Fibroblast of skin of abdomen (primary cell): ENCODE measurements at regions not wholly inside any gene's neighbourhood (a gene's known extent, or its start where the extent isn't known, plus 50 kb on each side); places are given as distances from the start of the nearest gene placed in this dataset.
A peak's percentile ranks its signal among the peaks of the same experiment; 100 is the strongest.
"Not testable (repeated sequence)": the region's sequence is repeated elsewhere in the genome, so short reads cannot be mapped to it uniquely, and the experiment has no call there.

Source experiments
- DNase-seq: peaks from one replicate; pipeline ENCODE4 v3.0.0-alpha.2; 2013

DNA sequence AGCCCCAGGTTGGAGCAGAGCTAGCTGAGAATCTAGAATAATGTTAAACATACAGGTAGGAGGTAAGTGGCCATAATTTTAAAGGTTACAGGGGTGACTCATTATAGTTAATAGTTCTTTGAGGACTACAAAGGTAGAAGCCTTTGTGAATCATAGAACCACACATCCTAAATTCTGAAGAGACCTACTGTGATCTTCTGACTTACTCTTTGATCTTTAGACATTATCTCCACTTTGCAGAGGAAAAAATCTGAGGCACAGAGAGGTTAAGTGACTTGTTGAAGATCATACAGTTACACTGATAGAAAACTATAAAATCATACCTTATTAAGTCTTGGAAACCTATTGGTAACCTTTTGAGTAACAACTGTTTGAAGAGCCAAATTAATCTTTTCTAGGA, 1051.3 kb upstream of the NRXN1 start:
- no peak for DNase-seq

DNA sequence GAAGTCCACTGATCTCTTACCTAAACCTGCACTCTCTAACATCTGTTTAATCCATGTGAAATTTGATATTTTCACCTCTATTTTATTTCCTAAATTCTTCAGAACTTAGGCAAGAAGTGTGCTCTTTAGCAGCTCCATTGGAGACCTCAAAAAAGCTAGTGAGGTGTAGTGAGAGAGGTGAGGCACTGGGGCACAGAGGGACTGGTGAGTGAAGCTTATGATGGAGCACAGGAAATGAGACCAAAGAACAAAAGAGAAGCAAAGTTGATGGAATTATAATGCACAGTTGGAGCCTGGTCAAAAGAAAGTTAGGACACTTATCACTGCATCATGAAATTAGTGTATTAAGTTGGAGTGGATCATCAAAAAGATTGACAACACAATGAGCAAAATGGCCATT, 1050.7 kb upstream of the NRXN1 start:
- DNase-seq = no peak

DNA sequence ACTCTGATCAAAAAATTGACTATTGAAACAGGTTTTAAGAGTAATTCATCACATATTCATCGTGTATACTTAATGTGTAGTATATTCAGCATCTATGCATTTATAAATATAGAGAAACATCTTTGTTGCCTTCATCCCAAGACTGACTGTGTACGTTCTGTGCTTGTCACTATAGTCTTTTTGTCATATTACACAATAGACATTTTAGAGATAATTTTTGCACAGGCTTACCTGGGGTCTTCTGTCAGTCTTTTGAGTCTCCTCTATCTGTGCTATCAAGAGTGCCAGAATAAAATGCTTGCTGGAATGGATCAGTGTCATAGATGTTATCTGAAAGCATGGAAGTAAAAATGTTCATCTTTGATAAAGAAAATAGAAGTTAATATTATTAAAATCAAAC, 1047.7 kb upstream of the NRXN1 start:
- DNase-seq = no peak

DNA sequence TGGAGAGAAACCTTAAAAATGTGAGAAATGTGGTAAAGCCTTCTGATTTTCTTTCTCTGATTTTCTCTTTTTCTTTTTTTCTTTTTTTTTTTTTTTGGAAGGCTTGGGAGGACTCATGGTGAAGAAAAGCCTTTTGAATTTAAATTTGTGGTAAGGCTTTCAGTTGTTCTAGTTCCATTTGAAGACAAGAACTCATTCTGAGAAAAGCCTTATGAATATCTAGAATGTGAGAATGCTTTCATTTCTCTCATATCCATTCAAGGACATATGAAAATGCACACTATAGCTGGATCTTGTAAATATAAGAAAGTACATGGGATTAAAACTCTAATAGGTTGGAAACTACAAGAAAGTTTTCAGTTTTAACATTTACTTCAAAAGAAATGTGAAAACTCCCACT, 1045.2 kb upstream of the NRXN1 start:
- no peak for DNase-seq

DNA sequence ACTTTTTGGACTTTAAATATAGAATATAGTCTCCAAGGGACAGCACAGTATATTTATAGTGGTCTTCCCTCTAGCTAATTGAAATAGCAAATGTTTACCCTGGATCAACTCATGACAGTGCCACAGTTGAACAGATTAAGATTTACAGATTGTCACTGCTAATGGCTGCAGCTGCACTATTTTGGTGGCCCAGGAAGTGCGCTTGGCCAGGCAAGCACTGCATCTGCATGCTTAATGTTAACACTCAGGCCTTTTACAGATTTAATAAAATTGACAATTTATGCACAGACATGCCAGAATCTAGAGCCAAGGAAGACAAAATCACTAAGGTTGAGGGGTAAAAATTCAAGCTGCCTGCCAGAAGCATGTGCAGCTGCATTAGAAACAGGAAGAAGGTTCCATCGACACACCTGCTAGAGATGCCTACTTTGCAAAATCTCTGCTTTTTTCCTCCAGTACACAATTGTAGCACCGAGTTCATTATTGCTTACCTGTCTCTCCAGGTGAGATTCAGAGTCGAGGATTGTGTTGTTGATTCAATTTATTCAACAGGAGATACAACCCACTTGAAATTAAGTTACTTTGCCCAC, 1042.3 kb upstream of the NRXN1 start:
- no peak for DNase-seq

DNA sequence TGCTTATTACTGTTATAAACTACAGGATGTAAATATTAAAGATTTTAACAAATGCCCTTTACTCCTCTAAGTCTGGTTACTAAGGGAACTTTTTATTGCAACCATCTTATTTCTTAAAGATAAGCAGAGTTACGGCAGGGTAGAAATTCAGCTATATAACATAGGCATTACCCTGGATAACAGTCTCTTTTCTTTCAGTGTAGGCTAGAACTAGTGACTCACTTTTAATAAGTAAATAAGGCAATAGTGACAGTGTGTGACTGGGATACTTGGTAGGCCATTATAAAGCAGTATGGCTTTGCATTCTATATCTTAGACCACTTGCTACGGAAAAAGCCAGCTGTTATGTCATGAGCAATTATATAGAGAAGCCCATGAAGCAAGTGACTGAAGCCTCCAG, 1041.0 kb upstream of the NRXN1 start:
- no peak for DNase-seq

DNA sequence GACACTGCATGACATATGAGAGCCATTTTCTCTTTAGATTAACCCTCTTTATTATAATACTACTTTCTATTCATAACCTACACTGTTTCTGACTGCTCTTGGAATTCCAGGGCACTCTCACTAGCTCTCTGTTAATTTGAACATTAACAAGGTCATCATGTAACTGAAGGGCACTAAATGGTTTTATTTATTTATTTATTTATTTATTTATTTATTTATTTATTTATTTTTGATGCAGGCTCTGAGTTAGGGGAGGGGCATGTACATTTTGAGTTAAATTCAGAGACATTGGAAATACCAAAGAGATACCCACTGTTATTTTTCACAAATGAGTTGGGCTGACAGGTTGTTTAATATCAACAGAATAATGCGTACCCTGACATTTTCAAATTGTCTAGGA, 1038.7 kb upstream of the NRXN1 start:
- no peak for DNase-seq

DNA sequence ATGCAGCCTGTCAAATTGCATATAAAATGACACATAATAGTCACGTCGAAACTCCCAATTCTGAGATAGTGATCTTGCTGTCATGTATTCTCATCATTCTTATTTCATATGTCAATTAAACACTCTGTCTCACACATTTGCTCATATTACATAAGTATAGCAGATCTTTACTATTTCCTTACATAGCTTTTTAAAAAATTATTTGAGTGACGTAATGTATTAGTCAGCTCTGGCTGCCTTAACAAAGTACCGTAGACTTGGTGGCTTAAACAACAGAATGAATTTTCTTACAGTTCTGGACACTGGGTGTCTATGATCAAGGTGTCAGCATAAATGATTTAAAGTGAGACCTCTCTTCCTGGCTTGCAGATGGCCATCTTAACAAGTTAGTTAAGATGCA, 1032.3 kb upstream of the NRXN1 start:
- no peak for DNase-seq

DNA sequence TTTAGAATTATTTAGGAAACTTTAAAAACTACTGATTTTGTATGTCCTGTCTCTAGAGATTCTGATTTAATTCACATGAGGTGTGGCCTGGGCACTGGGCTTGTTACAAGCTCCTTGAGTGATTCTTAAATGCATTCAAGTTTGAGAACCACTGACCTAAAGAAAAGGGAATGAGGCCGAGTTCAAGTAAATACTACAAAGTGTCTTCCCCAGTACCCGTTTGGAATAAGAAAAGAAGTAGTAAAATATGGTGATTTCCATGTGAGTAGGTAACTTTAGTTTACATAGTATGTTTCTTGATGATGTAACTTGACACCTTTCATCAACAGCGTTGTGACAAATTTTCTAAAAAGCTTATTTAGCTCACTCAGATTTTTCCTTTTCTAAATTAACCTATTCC, 1022.9 kb upstream of the NRXN1 start:
- DNase-seq = no peak

DNA sequence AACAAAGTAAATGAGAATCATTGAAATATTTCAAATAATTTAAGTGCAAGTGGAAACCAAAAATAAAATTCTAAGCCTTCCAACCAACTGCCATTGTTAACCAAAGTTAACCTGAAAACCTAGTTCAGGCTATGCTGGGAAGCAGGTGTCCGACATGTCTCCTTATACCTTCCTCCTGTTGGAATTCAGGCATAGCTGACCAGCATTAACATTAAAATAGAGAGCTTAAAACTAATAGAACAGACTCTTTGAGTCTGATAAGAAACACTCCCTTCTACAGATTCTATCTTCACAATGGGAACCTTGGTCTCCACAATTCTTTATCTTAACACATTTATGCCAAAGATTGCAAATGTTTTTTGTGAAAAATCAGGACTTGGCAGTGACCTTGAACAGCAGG, 1004.9 kb upstream of the NRXN1 start:
- no peak for DNase-seq

DNA sequence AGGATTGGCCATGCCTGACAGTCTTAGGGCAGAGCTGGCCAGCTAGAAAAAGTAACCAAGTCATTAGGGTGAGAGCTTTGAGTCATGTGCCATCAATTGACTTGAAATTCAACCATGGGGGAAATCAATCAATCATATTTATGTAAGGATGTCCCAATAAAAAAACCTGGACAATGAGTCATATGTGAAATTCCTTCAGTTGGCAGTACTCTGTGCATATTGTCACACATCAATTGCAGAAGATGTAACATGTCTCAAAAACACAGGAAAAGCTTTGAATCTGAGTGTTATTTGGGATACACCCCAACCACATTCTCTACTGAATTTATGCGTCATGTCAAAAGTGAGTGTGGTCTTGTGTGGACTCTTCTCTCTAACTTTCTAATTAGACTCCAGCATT, 1004.1 kb upstream of the NRXN1 start:
- peak; percentile 11 for DNase-seq

DNA sequence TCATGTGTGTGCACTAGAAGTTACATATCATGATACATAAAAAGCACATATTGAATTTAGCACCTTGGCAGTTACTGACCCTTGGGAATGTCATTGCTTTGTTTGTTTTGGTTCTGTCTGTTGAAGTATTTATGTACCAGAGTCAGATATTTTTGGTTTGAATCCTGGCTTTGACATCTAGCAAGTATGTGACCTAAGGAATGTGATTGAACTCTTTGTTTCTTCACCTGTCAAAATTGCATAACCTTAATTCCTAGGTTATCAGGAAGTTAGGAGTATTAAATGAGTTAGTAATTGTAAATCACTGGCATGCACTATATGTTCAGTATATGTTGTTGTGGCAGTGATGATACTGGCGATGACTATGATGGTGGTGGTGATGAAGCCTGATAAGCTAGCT, 1003.5 kb upstream of the NRXN1 start:
- DNase-seq = no peak

DNA sequence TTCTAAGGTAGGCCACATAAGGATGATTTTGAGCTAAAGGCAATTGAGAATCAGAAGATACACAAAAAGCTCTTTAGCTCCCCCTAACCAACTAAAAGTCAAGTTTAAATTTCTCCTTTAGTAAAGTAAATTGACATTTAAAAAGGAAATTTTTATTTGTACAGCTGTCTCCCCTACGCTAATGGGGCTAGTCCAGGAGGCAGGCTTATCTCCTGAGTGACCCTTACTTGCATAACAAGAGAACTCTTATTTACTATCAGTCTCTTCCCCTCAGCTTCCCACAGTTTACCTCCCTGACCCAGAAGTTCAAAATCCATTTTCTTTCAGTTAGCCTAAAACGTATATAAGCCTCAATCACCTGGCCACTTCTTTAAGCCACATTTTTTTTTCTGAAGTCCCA, 1002.8 kb upstream of the NRXN1 start:
- DNase-seq = no peak

DNA sequence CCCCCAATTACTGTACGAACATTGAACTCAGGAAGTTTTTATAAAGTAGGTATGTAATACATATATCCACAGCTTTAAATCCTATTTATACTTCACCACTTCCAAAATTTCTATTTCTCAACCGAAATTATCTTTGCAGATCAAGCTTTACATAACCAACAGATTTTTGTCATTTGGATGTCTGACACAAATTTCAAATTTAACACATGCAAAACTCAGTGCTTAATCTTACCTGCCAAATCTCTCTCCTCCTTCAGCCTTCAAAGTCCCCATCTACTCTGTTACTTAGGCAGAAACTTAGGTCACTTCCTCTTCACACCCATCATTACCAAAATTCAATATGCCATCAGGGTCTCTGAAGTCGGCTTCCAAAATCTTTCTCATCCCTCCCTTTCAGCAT, 990.1 kb upstream of the NRXN1 start:
- no peak for DNase-seq

DNA sequence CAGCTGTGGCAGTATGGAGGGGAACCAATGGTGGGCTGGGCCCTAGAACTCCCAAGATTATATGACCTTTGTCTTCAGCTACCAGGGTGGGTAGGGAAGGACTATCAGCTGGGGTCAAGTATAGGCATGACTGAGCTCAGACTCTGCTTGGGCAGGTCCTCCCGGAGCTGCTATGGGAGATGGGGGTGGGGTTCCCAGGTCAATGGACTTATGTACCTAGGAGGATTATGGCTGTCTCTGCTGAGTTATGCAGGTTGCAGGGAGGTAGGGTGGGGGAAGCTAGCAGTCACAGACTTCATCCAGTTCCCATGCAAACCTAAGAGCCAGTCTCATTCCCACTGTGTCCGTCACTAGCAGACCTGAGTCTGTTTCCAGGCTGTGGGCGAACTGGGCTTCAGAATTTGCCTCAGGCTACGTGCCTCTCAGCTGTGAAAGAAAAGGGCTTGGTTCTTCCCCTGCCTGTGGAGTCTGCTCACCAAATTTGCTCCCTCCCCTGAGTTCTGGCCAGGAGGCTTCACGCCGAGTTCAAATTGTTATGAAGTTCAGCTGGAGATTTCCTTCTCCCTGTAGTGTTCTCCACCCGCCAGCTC, 985.8 kb upstream of the NRXN1 start:
- no peak for DNase-seq

DNA sequence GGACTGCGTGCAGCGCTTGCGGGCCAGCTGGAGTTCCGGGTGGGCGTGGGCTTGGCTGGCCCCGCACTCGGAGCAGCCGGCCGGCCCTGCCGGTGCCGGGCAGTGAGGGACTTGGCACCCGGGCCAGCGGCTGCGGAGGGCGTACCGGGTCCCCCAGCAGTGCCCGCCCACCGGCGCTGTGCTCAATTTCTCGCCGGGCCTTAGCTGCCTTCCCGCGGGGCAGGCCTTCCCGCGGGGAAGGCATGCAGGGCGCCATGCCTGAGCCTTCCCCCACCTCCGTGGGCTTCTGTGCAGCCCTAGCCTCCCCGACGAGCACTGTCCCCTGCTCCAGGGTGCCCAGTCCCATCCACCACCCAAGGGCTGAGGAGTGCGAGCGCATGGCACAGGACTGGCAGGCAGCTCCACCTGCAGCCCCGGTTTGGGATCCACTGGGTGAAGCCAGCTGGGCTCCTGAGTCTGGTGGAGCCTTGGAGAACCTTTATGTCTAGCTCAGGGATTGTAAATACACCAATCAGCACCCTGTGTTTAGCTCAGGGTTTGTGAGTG, 975.0 kb upstream of the NRXN1 start:
- not testable (repeated sequence) for DNase-seq

DNA sequence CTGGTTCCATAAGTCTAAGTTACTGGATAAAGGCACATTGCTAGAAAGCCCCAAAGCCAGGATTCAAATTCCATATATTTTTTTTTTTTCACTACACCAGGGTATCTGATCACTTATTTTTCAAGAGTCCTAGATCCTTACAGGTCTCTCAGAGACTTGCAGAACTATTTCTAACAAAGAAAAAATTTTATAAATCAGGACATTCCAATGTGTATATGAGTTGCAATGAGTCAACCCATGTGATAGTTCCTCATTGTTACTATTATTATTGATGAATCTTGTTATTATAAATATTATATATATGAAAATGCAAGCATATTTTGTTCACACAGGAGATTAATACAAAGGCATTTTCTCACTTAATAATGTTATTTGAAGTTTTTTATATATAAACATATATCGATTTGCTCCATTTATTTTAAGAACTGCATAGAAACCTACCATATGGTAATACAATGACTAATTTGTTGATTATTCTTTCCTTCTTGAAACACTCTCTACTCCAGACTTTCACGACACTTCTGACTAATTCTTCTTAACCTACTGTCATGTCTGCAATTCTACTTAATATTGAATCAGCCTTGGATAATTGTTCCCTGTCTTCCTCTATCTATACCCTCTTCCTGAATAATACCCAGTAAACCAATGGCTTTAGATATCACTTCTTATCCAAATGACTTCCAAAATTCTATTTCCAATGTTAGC, 968.4 kb upstream of the NRXN1 start:
- peak; percentile 57 for DNase-seq

DNA sequence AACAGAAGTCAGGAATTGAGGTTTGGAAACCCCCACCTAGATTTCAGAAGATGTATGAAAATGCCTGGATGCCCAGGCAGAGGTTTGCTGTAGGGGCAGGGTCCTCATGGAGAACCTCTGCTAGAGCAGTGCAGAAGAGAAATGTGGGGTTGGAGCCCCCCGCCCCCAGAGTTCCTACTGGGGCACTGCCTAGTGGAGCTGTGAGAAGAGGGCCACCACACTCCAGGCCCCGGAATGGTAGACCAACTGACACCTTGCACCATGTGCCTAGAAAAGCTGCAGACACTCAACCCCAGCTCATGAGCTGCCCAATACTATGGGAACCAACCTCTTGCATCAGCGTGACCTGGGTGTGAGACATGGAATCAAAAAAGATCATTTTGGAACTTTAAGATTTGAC, 967.0 kb upstream of the NRXN1 start:
- DNase-seq = no peak

DNA sequence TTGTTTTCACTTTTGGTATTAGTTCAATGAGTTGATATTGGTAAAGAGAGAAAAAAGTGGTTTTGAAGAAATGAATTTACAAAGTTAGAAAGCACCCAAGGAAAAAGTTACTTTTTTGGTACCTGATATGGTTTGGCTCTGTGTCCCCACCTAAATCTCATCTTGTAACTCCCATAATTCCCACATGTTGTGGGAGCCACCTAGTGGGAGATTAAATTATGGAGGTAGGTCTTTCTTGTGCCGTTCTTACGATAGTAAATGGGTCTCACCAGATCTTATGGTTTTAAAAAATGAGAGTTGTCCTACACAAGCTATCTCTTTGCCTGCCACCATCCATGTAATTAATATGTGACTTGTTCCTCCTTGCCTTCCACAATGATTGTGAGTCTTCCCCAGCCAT, 965.6 kb upstream of the NRXN1 start:
- no peak for DNase-seq

DNA sequence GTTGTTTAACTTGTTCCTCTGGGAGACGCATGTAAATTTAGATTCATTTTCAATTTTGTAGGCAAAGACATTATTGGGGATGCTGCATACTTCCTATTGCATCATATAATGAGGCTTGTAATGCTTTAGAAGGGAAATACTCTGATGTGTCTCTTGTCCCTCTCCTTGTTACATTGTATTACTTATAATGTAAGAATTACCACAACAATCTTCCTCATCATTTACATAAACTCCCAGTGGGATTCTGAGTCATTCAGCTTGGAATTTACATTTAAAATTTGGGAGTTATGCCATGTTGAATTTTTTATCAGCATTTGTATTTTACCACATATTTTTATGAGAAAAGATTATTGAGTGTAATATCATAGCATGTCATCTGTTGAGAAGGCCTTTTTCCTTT, 963.4 kb upstream of the NRXN1 start:
- peak; percentile 94 for DNase-seq

DNA sequence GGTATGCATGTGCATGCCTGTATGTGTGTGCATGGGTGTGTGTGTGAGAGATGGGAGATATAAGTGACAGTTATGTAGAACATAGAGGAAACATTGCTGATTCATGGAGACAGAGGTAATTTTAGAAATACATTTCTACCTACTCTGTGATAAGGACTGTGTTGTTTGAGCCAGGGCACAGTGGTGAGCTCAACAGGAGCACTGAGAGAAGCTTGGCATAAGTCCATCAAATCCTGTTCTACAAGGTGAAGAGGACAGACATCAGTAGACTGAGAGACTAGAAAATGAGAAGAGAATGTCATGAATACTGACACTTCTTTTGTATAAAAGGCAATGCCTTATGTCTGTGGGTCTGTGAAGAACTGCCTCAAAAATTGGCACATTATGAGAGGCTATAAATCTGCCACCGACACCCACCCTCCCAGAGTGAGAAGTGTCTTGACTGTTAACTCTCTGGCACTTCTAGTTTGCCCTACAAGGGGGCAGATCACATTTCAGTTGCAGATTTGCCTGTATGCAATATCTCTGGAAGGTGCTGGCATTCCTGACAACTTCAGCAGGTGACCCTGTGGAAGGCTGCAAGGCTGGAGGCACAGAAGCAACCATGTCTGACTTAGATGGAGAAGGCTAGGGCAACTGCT, 962.3 kb upstream of the NRXN1 start:
- no peak for DNase-seq

DNA sequence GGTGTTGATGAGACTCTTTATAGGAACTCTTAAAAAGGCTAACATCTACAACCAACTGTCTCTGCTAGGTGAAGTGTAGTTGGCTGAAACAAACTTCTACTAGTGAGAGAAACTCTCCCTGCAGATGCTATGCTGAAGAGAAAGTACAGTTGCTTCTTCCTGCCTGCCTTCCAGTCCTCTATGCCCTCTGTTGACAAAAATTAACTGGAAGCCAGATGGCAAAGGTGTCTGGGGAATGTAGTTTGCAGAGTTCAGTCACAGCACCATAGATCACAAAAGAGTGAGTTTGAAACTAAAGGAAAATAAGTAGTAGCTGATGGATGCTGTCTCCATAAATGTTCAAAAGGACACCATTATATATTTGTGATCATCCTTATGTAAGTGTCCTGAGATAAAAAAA, 958.8 kb upstream of the NRXN1 start:
- DNase-seq = no peak

DNA sequence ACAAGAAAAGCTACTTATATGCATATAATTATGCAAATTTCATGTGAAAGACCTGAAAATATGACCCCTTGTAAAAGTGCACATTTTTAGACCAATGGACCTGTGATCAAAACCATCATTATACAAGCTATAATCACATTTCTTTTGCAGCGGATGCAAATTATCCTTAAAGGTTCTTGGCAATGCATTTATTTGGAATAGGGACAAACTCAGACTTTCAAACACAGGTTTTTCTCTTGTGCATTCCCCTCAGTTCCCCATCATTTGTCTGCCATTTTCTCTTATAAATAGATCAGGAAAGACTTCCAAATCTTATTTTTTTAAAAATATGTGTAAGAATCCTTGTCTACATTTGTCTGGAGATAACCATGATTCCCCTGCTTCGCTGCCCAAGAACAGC, 954.2 kb upstream of the NRXN1 start:
- DNase-seq = no peak

DNA sequence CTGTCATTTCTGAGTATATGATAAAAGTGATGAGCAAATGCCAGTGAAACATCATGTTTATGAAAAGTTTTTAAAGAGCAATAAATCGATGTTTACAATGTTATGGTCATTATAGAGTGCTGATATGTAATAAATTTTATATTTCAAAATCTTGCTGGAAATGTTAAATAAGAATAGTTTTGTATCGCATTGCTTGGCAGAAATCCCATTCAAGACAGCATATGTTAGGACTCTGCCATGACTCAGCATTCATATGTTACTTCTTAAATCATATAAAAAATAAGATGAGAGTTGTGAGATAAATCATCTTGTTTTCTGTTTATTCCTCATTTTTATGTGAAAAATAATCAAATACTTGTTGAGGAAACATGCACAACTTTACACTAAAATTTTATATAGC, 949.9 kb upstream of the NRXN1 start:
- peak; percentile 65 for DNase-seq
